RWPE1 (cell line): ENCODE measurements at regions not wholly inside any gene's neighbourhood (a gene's known extent, or its start where the extent isn't known, plus 50 kb on each side); places are given as distances from the start of the nearest gene placed in this dataset.

Experiments
- CTCF ChIA-PET: fragments of 350-600 bp; sonication (Branson Sonifier 250); formaldehyde crosslinking; extraction: SDS; loops from one replicate; lab custom pipeline; 2021; lab: Yijun Ruan, JAX
- POLR2A ChIA-PET: fragments of 400-600 bp; formaldehyde crosslinking; extraction: SDS; loops from one replicate; lab custom pipeline; 2020; ENCODE audit warnings: antibody characterized with exemption; ENCODE audit not compliant: low non-redundant PET; lab: Yijun Ruan, JAX
- DNase-seq: peaks from one replicate; pipeline ENCODE4 v3.0.0; 2012; ENCODE audit warnings: low spot score
- H3K27ac ChIP-seq: fragments of 450-650 bp; 2 replicates; pipeline ENCODE4 v1.5.1; 2017
- TF ChIP-seq, protein P1 (sequence below): fragments of 450-650 bp; conservative IDR thresholded peaks from 2 replicates; pipeline ENCODE4 v1.5.1; 2017; ENCODE audit warnings: low read depth, mild to moderate bottlenecking

DNA sequence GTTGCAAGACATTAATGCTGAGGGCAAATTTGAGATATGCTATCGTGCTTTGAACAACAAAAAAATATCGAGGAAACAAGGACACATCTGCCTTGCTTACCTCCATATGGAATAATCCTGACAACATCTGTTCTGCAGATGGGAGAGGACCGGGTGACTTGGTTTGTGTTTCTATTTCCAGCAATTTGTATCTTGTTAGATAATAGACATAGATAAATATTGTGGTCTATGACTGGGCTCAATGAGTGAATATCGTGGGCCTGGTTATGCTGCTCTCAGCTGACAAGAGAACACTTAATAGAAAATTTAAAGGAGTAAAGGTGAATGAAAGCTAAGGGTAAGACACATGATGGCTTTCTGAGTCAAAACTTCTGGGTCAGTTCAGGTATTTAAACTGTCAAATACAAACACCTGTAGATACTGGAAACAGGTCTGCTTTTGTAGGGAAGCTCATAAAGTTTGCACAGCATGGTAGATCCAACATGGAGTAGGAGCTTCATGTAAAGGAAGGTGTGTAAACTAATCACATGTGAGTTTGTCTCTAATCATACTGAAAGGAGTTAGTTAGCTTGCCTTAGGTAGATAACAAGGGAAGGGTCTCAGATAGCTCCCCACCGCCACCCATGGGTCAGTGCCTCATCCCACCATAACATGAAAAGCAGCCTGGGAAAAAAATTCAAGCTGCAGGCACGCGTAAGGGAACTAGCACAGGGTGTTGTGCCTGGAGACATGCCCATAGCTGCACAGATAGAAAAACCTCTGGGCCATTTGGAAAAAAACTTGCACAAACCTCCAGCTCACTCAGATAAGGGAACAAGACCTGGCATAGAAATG, 904.1 kb upstream of the EPHA5 start:
- ChIA-PET POLR2A (no interaction called here), CTCF (interaction anchor here (0.6 kb wide), 1 partner anchor 1209 kb away, joined by 3 read pairs; no protein-coding TSS in a partner anchor)
- TF ChIP-seq, protein P1, sequence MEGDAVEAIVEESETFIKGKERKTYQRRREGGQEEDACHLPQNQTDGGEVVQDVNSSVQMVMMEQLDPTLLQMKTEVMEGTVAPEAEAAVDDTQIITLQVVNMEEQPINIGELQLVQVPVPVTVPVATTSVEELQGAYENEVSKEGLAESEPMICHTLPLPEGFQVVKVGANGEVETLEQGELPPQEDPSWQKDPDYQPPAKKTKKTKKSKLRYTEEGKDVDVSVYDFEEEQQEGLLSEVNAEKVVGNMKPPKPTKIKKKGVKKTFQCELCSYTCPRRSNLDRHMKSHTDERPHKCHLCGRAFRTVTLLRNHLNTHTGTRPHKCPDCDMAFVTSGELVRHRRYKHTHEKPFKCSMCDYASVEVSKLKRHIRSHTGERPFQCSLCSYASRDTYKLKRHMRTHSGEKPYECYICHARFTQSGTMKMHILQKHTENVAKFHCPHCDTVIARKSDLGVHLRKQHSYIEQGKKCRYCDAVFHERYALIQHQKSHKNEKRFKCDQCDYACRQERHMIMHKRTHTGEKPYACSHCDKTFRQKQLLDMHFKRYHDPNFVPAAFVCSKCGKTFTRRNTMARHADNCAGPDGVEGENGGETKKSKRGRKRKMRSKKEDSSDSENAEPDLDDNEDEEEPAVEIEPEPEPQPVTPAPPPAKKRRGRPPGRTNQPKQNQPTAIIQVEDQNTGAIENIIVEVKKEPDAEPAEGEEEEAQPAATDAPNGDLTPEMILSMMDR: no peak; the same call in 1 of the 2 replicates
- H3K27ac ChIP-seq: peak overlapping the region; percentile 91
- DNase-seq: no peak

GRCh38 chr4:66572949-66573348, 902.7 kb upstream of the EPHA5 start:
- ChIA-PET POLR2A (no interaction called here), CTCF (no interaction called here)
- TF ChIP-seq, protein P1: no peak
- no peak overlapping the region for H3K27ac ChIP-seq
- DNase-seq: peak; percentile 64

GRCh38 chr4:66571145-66571695, 900.9 kb upstream of the EPHA5 start:
- ChIA-PET CTCF (no interaction called here), POLR2A (no interaction called here)
- no peak overlapping the region for H3K27ac ChIP-seq
- TF ChIP-seq, protein P1: no peak
- no peak for DNase-seq

DNA sequence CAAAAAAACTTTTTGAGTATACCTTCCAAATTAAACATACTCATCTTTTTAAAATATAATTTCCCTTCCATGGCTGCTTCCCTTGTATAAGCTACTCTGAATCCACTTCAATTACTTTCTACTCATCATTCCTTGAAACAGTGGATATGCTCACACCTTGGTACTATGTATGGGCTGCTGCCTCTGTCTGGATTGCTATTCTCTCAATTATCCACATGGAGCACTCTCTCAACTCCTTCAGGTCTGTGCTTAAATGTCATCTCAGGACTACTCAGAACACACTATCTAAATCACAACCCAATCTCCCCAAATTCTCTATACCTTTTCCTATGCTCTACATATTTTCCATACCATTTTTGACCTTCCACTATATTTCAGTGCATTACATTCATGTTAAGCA, 898.9 kb upstream of the EPHA5 start:
- no peak overlapping the region for H3K27ac ChIP-seq
- POLR2A ChIA-PET: no interaction called here
- CTCF ChIA-PET: no interaction called here
- TF ChIP-seq, protein P1: no peak
- DNase-seq: no peak

DNA sequence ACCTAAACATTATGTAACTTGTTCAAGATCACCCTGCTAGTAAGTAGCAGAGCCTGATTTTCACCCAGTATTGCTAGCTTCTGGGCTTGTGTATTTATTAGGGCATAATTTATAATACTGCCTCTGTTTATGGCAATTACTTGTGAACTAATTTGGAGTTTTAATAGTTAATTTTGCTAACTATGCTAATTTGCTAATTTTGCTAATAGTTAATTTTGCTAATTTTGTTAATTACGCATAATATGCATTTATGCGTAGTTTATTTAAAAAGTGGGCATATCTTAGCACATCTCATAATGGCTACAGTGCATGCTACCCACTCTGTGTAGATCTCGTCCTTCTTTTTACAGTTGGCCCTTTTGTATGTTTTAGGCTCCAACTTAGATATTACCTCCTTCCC, 898.1 kb upstream of the EPHA5 start:
- TF ChIP-seq, protein P1: no peak
- no peak for DNase-seq
- CTCF ChIA-PET: no interaction called here
- no peak overlapping the region for H3K27ac ChIP-seq
- POLR2A ChIA-PET: interaction anchor here (0.5 kb wide), 1 partner anchor 851 kb away, joined by 14 read pairs; no protein-coding TSS in a partner anchor

DNA sequence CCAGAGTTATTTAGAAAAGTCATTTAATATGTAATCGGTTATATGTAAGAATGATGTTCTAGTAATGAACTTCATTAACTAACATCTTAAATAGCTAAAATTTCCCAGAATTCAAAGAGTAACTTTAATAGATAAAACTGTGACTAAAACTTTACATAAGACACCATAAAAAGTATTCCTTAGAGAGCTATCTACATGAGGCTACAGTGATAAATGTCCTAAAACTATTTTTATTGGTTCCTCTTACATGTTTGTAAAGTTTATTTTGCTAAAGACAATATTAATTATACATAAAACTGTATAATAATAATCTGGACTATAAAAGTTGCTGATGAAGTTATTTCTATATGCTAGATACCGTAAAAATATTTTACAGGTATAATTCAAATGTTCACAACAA, 897.7 kb upstream of the EPHA5 start:
- CTCF ChIA-PET: no interaction called here
- no peak overlapping the region for H3K27ac ChIP-seq
- DNase-seq: no peak
- TF ChIP-seq, protein P1: no peak
- POLR2A ChIA-PET: interaction anchor here (0.5 kb wide), 1 partner anchor 851 kb away, joined by 14 read pairs; no protein-coding TSS in a partner anchor
